GM12874 (cell line): ENCODE measurements at regions not wholly inside any gene's neighbourhood (a gene's known extent, or its start where the extent isn't known, plus 50 kb on each side); places are given as distances from the start of the nearest gene placed in this dataset.

Experiments
- CTCF ChIP-seq: IDR thresholded peaks from 2 replicates; pipeline ENCODE4 v1.5.1; 2011; ENCODE audit warnings: low read depth, mild to moderate bottlenecking, control low read depth, low read length, moderate library complexity; ENCODE audit not compliant: insufficient read depth

- no peak for TF ChIP-seq CTCF
Observed at GRCh38 chr1:201739492-201740085, 89.4 kb upstream of the IPO9 start.

- no peak for TF ChIP-seq CTCF
Observed at GRCh38 chr1:201740086-201740541, 88.8 kb upstream of the IPO9 start.

- TF ChIP-seq CTCF, result no peak
Observed at GRCh38 chr1:201740670-201741111, 88.3 kb upstream of the IPO9 start.

DNA sequence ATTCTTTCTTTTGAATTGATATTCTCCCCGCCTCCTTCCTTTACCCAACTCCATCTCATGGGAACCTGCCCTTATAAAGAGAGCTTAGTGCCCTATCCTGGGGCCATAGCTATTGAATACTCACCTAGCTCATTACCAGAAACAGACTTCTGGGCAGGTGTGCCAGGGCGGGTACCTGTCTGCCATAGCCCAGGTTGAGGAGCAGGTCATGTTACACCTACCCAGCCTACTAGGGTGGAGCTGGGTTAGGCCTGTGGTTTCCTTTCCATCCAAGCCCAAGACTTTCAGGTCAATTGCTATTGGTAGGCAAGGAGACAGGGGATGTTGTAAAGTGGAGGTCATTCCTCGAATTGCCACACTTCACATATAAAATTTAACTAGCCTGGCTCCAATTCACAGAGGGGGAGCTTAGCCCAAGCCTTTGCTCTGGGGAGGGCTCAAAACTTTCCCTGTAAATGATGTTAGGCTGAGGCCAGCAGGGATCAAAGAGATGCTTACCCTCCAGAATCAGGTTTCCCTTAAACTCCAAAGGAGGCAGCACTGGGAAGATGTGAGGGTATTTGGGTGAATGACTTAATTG, 87.1 kb upstream of the IPO9 start:
- TF ChIP-seq CTCF, result no peak

- TF ChIP-seq CTCF, result no peak
Observed at GRCh38 chr1:201742476-201742875, 86.5 kb upstream of the IPO9 start.

- TF ChIP-seq CTCF, result no peak
Observed at GRCh38 chr1:201742955-201743805, 85.8 kb upstream of the IPO9 start.

DNA sequence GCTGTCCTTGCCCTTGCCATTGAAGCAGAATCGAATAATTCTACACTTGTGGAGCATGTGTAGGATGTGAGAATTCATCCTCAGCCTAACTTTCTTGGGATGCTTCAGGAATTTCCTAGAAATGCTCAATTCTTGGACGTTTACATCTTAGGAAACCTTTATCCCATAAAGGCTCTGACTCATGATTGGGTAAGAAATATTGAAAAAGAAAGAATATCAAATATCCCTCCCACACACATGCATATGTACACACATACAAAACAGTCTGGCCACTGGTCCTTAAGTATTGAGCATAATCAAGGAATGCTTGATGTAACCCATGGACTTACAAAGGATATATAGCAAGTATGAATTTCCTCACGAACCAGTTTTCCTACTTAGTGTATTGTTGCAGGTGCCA, 83.9 kb upstream of the IPO9 start:
- no peak for TF ChIP-seq CTCF
